ENCODE measurements at regions not wholly inside any gene's neighbourhood (a gene's known extent, or its start where the extent isn't known, plus 50 kb on each side); places are given as distances from the start of the nearest gene placed in this dataset.

DNA sequence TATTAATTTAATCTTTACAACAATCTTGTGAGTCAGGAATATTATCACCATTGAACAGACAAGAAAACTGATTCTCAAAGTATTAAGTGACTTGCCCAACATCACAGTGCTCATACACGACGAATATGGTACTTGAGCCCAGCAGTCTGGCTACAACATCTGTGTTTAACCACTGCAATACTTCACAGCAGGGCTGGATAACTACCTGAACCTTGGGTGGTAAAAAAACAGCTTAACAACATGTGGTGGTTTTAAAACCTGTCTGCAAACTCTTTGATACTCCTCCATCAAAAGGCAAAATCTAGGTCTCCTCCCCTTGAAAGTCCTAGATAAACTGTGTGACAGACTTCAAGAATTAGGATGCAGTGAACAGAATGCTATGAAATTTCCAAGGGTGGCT is 424.6 kb upstream of the CADM1 start:
- TF ChIP-seq RARB (CRISPR knock-in tag; IDR thresholded peaks at IDR 0.05) (no peak), PPARA (CRISPR knock-in tag; IDR thresholded peaks at IDR 0.05; ENCODE audit: borderline replicate concordance) (no peak), BACH2 (CRISPR knock-in tag; IDR thresholded peaks at IDR 0.05; ENCODE audit: borderline replicate concordance) (no peak), ZNF8 (CRISPR knock-in tag; IDR thresholded peaks at IDR 0.05) (no peak)
- TF ChIP-seq, protein P1, sequence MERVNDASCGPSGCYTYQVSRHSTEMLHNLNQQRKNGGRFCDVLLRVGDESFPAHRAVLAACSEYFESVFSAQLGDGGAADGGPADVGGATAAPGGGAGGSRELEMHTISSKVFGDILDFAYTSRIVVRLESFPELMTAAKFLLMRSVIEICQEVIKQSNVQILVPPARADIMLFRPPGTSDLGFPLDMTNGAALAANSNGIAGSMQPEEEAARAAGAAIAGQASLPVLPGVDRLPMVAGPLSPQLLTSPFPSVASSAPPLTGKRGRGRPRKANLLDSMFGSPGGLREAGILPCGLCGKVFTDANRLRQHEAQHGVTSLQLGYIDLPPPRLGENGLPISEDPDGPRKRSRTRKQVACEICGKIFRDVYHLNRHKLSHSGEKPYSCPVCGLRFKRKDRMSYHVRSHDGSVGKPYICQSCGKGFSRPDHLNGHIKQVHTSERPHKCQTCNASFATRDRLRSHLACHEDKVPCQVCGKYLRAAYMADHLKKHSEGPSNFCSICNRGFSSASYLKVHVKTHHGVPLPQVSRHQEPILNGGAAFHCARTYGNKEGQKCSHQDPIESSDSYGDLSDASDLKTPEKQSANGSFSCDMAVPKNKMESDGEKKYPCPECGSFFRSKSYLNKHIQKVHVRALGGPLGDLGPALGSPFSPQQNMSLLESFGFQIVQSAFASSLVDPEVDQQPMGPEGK (CRISPR knock-in tag; IDR thresholded peaks at IDR 0.05; ENCODE audit: borderline replicate concordance), result no peak
- TF ChIP-seq, protein P2, sequence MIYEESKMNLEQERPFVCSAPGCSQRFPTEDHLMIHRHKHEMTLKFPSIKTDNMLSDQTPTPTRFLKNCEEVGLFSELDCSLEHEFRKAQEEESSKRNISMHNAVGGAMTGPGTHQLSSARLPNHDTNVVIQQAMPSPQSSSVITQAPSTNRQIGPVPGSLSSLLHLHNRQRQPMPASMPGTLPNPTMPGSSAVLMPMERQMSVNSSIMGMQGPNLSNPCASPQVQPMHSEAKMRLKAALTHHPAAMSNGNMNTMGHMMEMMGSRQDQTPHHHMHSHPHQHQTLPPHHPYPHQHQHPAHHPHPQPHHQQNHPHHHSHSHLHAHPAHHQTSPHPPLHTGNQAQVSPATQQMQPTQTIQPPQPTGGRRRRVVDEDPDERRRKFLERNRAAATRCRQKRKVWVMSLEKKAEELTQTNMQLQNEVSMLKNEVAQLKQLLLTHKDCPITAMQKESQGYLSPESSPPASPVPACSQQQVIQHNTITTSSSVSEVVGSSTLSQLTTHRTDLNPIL (CRISPR knock-in tag; IDR thresholded peaks at IDR 0.05; ENCODE audit: low read depth), result no peak
